HL-60 (cell line): ENCODE measurements at regions not wholly inside any gene's neighbourhood (a gene's known extent, or its start where the extent isn't known, plus 50 kb on each side); places are given as distances from the start of the nearest gene placed in this dataset.

Source experiments
- GABPA ChIP-seq: IDR thresholded peaks from 2 replicates; pipeline ENCODE4 v1.6.1; 2012; ENCODE audit warnings: low read depth
- POLR2AphosphoS5 ChIP-seq: IDR thresholded peaks from 2 replicates; pipeline ENCODE4 v1.6.1; 2012; ENCODE audit warnings: low read depth
- SPI1 ChIP-seq: IDR thresholded peaks from 2 replicates; pipeline ENCODE4 v1.6.1; 2012; ENCODE audit warnings: low read depth, mild to moderate bottlenecking, borderline replicate concordance
- TF ChIP-seq, protein P1 (sequence below): IDR thresholded peaks from one replicate; pipeline ENCODE4 v1.5.1; 2011; ENCODE audit warnings: low read length, control low read depth, inconsistent platforms; ENCODE audit not compliant: insufficient read depth
- TF ChIP-seq, protein P2 (sequence below): IDR thresholded peaks from 2 replicates; pipeline ENCODE4 v1.6.1; 2012; ENCODE audit warnings: low read depth; ENCODE audit not compliant: insufficient replicate concordance

DNA sequence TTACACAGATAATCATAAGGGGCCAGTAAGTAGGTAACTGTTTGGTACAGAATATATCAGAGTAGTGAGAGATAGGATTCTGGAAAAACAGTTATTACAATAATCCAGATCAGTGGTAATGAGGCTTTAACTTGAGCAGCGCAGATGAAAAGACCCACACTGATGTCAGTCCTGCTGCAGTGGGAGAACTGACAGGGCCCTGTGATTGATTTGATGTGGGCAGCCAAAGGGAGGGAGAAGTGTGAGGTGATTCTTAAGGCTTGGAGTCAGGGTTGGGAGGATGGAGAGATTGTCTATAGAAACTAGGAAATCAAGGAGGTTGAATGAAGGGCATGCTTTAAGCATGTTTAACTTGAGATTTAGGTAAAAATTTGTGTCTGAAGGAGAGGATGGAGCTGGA, 161.4 kb downstream of the VSIG4 start:
- TF ChIP-seq, protein P1, sequence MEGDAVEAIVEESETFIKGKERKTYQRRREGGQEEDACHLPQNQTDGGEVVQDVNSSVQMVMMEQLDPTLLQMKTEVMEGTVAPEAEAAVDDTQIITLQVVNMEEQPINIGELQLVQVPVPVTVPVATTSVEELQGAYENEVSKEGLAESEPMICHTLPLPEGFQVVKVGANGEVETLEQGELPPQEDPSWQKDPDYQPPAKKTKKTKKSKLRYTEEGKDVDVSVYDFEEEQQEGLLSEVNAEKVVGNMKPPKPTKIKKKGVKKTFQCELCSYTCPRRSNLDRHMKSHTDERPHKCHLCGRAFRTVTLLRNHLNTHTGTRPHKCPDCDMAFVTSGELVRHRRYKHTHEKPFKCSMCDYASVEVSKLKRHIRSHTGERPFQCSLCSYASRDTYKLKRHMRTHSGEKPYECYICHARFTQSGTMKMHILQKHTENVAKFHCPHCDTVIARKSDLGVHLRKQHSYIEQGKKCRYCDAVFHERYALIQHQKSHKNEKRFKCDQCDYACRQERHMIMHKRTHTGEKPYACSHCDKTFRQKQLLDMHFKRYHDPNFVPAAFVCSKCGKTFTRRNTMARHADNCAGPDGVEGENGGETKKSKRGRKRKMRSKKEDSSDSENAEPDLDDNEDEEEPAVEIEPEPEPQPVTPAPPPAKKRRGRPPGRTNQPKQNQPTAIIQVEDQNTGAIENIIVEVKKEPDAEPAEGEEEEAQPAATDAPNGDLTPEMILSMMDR, result no peak
- no peak for TF ChIP-seq POLR2AphosphoS5
- TF ChIP-seq, protein P2, sequence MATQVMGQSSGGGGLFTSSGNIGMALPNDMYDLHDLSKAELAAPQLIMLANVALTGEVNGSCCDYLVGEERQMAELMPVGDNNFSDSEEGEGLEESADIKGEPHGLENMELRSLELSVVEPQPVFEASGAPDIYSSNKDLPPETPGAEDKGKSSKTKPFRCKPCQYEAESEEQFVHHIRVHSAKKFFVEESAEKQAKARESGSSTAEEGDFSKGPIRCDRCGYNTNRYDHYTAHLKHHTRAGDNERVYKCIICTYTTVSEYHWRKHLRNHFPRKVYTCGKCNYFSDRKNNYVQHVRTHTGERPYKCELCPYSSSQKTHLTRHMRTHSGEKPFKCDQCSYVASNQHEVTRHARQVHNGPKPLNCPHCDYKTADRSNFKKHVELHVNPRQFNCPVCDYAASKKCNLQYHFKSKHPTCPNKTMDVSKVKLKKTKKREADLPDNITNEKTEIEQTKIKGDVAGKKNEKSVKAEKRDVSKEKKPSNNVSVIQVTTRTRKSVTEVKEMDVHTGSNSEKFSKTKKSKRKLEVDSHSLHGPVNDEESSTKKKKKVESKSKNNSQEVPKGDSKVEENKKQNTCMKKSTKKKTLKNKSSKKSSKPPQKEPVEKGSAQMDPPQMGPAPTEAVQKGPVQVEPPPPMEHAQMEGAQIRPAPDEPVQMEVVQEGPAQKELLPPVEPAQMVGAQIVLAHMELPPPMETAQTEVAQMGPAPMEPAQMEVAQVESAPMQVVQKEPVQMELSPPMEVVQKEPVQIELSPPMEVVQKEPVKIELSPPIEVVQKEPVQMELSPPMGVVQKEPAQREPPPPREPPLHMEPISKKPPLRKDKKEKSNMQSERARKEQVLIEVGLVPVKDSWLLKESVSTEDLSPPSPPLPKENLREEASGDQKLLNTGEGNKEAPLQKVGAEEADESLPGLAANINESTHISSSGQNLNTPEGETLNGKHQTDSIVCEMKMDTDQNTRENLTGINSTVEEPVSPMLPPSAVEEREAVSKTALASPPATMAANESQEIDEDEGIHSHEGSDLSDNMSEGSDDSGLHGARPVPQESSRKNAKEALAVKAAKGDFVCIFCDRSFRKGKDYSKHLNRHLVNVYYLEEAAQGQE, result no peak
- no peak for TF ChIP-seq GABPA
- TF ChIP-seq SPI1, result no peak
